ENCODE measurements at regions not wholly inside any gene's neighbourhood (a gene's known extent, or its start where the extent isn't known, plus 50 kb on each side); places are given as distances from the start of the nearest gene placed in this dataset.

DNA sequence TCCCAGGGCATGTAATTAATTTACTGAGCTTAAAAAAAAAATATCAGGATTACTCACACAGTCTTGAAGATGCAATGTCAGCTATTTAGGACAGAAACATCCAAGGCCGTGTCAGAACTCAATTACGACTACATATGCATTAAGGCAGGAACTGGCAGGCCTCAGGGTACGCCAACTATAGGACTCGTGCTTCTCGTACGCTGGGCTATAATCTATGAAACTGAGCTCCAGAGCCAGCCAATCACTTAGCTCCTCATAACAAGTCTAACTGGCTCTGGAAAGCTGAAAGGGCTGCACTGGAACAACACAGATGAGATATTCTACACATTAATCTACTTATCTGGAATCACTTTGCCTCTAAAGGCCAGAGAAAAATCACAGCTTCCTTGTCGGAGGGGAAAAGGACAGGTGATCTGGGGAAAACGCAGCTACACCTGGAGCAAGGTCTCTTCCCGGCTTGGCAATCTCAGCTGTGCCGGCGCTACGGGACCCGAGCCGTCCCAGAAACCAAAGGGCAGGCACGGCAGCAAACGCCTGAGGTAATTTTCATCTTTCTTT, 212.0 kb downstream of the DEPDC1B start (continued):
- TF ChIP-seq, protein P1, sequence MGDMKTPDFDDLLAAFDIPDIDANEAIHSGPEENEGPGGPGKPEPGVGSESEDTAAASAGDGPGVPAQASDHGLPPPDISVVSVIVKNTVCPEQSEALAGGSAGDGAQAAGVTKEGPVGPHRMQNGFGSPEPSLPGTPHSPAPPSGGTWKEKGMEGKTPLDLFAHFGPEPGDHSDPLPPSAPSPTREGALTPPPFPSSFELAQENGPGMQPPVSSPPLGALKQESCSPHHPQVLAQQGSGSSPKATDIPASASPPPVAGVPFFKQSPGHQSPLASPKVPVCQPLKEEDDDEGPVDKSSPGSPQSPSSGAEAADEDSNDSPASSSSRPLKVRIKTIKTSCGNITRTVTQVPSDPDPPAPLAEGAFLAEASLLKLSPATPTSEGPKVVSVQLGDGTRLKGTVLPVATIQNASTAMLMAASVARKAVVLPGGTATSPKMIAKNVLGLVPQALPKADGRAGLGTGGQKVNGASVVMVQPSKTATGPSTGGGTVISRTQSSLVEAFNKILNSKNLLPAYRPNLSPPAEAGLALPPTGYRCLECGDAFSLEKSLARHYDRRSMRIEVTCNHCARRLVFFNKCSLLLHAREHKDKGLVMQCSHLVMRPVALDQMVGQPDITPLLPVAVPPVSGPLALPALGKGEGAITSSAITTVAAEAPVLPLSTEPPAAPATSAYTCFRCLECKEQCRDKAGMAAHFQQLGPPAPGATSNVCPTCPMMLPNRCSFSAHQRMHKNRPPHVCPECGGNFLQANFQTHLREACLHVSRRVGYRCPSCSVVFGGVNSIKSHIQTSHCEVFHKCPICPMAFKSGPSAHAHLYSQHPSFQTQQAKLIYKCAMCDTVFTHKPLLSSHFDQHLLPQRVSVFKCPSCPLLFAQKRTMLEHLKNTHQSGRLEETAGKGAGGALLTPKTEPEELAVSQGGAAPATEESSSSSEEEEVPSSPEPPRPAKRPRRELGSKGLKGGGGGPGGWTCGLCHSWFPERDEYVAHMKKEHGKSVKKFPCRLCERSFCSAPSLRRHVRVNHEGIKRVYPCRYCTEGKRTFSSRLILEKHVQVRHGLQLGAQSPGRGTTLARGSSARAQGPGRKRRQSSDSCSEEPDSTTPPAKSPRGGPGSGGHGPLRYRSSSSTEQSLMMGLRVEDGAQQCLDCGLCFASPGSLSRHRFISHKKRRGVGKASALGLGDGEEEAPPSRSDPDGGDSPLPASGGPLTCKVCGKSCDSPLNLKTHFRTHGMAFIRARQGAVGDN (CRISPR knock-in tag; IDR thresholded peaks at IDR 0.05) = peak; percentile 55
- TF ChIP-seq PTBP1 (IDR thresholded peaks at IDR 0.05; ENCODE audit: low read depth, low read length, poor library complexity, severe bottlenecking) = no peak
- no peak for TF ChIP-seq ZBTB1 (CRISPR knock-in tag; IDR thresholded peaks at IDR 0.05; ENCODE audit: borderline replicate concordance)
- no peak for TF ChIP-seq FOXA3 (CRISPR knock-in tag; IDR thresholded peaks at IDR 0.05)
- TF ChIP-seq KLF6 (CRISPR knock-in tag; IDR thresholded peaks at IDR 0.05) = no peak
- no peak for TF ChIP-seq DNMT1 (CRISPR knock-in tag; IDR thresholded peaks at IDR 0.05)
- TF ChIP-seq ZNF350 (CRISPR knock-in tag; IDR thresholded peaks at IDR 0.05; ENCODE audit: borderline replicate concordance, low read depth) = peak; percentile 51; the same call in 1 of the 2 replicates
- TF ChIP-seq TBL1XR1 (IDR thresholded peaks at IDR 0.05; ENCODE audit: borderline replicate concordance, low read length, partially characterized antibody) = no peak
- no peak for TF ChIP-seq DR1 (CRISPR knock-in tag; IDR thresholded peaks at IDR 0.05)
- TF ChIP-seq ZNF816 (CRISPR knock-in tag; IDR thresholded peaks at IDR 0.05; ENCODE audit: borderline replicate concordance) = no peak
- TF ChIP-seq, protein P2, sequence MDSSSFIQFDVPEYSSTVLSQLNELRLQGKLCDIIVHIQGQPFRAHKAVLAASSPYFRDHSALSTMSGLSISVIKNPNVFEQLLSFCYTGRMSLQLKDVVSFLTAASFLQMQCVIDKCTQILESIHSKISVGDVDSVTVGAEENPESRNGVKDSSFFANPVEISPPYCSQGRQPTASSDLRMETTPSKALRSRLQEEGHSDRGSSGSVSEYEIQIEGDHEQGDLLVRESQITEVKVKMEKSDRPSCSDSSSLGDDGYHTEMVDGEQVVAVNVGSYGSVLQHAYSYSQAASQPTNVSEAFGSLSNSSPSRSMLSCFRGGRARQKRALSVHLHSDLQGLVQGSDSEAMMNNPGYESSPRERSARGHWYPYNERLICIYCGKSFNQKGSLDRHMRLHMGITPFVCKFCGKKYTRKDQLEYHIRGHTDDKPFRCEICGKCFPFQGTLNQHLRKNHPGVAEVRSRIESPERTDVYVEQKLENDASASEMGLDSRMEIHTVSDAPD (CRISPR knock-in tag; IDR thresholded peaks at IDR 0.05) = no peak
- TF ChIP-seq ELK4 (CRISPR knock-in tag; IDR thresholded peaks at IDR 0.05; ENCODE audit: borderline replicate concordance) = no peak
- no peak for TF ChIP-seq ZNF879 (CRISPR knock-in tag; IDR thresholded peaks at IDR 0.05)
- TF ChIP-seq, protein P3, sequence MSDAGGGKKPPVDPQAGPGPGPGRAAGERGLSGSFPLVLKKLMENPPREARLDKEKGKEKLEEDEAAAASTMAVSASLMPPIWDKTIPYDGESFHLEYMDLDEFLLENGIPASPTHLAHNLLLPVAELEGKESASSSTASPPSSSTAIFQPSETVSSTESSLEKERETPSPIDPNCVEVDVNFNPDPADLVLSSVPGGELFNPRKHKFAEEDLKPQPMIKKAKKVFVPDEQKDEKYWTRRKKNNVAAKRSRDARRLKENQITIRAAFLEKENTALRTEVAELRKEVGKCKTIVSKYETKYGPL (CRISPR knock-in tag; IDR thresholded peaks at IDR 0.05) = 0 out of 2 replicates have a peak, but pooled peaks have one; percentile 62
- no peak for TF ChIP-seq ZNF770 (CRISPR knock-in tag; IDR thresholded peaks at IDR 0.05)
- peak; percentile 87; the same call in 1 of the 2 replicates for TF ChIP-seq ZC3H4 (CRISPR knock-in tag; IDR thresholded peaks at IDR 0.05; ENCODE audit: borderline replicate concordance)
- 0 out of 2 replicates have a peak, but pooled peaks have one; percentile 9 for TF ChIP-seq TFDP1 (CRISPR knock-in tag; IDR thresholded peaks at IDR 0.05; ENCODE audit: borderline replicate concordance)
